HFF-Myc (cell line): ENCODE measurements at regions not wholly inside any gene's neighbourhood (a gene's known extent, or its start where the extent isn't known, plus 50 kb on each side); places are given as distances from the start of the nearest gene placed in this dataset.

Experiments used
- DNase-seq: peaks from one replicate; pipeline ENCODE4 v3.0.0-alpha.2; 2011; ENCODE audit warnings: low read depth; ENCODE audit errors: extremely low read depth
- H3K4me3 ChIP-seq: replicated peaks from 2 replicates; pipeline ENCODE4 v1.5.1; 2011; ENCODE audit warnings: low read depth, mild to moderate bottlenecking, control low read depth, low read length
- TF ChIP-seq, protein P1 (sequence below): IDR thresholded peaks from 2 replicates; pipeline ENCODE4 v1.5.1; 2012; ENCODE audit warnings: mild to moderate bottlenecking, low read depth, low read length, control low read depth; ENCODE audit errors: missing control alignments

DNA sequence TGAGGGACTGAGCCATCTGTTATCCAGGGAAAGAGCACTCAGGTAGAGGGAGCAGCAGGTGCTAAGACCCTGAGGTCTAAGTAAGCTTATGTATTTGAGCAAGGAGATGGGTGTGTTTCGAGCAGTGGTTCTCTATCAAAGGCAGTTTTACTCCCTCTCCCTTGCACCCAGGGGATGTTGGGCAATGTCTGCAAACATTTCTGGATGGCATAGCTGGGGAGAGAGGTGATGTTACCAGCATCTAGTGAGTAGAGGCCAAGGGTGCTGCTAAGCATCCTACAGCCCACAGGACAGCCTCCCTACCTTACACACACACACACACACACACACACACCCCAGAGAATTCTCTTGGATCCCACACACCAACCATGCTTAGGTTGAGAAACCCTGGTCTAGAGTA is 221.0 kb upstream of the PWP1 start:
- no peak for DNase-seq
- H3K4me3 ChIP-seq, result no peak overlapping the region
- TF ChIP-seq, protein P1, sequence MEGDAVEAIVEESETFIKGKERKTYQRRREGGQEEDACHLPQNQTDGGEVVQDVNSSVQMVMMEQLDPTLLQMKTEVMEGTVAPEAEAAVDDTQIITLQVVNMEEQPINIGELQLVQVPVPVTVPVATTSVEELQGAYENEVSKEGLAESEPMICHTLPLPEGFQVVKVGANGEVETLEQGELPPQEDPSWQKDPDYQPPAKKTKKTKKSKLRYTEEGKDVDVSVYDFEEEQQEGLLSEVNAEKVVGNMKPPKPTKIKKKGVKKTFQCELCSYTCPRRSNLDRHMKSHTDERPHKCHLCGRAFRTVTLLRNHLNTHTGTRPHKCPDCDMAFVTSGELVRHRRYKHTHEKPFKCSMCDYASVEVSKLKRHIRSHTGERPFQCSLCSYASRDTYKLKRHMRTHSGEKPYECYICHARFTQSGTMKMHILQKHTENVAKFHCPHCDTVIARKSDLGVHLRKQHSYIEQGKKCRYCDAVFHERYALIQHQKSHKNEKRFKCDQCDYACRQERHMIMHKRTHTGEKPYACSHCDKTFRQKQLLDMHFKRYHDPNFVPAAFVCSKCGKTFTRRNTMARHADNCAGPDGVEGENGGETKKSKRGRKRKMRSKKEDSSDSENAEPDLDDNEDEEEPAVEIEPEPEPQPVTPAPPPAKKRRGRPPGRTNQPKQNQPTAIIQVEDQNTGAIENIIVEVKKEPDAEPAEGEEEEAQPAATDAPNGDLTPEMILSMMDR, result no peak

DNA sequence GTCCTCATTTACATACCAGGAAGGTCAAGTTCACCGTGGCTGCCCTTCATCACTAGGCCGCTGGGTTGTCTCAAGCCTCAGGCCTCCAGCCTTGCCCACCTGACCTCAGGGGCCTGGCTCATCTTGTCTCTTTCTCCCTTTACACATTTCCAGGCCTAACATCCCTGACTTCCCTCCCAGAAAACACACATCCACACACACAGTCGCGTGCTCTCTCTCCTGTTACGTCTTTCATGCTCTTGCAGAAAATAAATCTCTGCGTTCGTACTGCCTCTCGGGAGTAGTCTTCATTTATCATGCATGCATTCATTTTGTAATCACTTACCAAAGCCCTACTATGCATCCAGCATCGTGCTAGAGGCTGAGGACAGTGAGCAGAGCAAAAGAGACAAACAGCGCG is 220.0 kb upstream of the PWP1 start:
- TF ChIP-seq, protein P1, result no peak
- DNase-seq, result no peak
- H3K4me3 ChIP-seq, result no peak overlapping the region

DNA sequence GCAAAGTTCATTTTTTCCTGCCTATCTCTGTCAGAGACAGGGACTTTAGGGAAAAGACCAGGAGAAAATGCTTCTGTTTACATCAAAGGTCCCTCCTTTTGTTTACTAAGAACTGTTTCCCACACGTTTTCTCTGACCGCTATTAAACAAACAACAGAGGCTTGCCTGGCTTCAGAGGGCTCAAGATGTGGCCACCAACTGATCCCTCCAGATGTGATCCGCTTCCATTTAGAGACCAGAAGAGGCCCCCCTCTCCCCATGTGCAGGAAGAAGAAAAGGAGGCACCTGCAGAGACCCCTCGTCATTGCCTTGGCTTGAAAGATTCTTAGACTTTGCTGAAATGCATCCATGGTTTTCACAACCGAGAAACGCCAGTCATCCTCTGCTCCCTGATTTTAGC is 217.9 kb upstream of the PWP1 start:
- H3K4me3 ChIP-seq, result no peak overlapping the region
- TF ChIP-seq, protein P1, result no peak
- no peak for DNase-seq

DNA sequence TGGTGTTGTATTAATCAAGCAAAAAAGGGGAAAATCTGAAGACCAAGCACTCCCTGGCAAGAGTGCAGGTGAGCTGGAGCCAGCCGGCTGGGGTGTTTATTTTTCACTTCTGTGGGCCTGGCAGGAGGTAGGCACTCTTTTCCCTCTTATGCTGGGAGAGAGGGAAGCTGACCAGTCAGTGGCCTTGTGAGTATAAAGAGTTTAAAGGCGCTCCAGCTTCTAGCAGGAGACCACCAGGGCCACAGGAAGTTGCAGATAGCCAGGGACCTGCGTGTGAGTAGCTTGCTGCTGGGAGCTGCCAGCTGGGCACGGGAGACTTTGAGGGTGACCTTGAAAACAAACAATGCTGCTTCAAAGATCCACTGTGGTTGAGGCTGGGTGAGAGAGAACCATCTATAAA is 217.4 kb upstream of the PWP1 start:
- no peak overlapping the region for H3K4me3 ChIP-seq
- TF ChIP-seq, protein P1, result no peak
- DNase-seq, result no peak

DNA sequence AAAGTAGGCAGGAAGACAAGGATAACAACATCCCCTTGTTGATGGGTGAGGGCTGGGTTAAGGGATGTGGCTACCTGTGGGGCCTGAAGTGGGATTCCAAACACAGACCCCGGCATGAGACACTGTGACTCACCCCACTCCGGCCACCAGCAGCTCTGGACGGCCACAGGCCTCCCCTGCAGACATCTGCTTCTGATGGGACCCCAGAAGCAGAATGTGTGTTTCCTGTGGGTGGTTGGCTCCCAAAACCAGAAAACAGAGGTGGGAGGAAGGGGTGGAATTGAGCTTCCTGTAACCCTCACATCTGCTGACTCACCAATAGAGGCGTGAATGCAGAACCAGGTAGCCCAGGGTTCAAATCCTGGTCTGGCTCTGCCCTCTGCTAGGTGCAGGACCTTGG is 216.6 kb upstream of the PWP1 start:
- no peak for DNase-seq
- H3K4me3 ChIP-seq, result no peak overlapping the region
- TF ChIP-seq, protein P1, result no peak

DNA sequence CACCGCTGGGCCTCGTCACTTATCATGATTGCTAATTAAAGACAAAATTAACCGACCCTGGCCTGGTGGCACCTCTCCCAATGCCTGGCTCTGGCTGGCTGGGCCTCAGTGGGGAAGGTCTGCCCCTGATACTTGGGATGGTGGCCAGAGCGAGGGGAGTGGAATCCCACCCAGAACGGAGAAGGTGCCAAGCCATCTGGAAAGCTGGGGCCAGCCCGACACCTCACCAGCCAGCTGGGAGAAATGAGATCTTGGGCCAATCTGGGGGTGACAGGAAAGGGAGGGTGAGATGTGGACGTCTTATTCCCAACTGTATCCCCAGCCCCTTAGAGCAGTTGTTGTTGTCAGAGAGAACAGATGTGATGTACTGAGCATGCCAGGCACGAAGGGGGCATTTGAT is 215.0 kb upstream of the PWP1 start:
- TF ChIP-seq, protein P1, result no peak
- no peak for DNase-seq
- no peak overlapping the region for H3K4me3 ChIP-seq

DNA sequence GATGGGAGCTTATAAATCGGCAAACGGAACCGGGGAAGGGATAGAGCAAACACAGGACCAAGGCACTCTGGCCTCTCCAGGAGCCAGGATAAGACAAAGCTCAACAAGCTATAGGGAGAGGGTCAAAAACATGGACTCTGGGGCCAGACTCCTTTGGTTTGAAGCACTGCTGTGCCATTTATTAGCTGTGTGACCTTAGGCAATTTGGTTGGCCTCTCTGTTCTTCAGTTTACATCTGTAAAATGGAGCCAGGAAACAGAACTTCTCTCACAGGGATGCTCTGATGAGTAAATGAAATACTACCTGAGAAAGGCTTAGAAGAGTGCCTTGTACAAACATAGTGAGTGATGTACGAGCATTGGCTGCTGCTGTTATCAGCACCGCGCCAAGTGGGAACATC is 213.3 kb upstream of the PWP1 start:
- DNase-seq, result no peak
- H3K4me3 ChIP-seq, result no peak overlapping the region
- TF ChIP-seq, protein P1, result no peak
